GM10266 (cell line): ENCODE measurements at regions not wholly inside any gene's neighbourhood (a gene's known extent, or its start where the extent isn't known, plus 50 kb on each side); places are given as distances from the start of the nearest gene placed in this dataset.

Source experiments
- DNase-seq: peaks from one replicate; pipeline ENCODE4 v3.0.0; 2012; ENCODE audit errors: extremely low spot score
- TF ChIP-seq, protein P1 (sequence below): IDR thresholded peaks from 2 replicates; pipeline ENCODE4 v1.5.1; 2012; ENCODE audit warnings: mild to moderate bottlenecking, low read depth; ENCODE audit not compliant: control insufficient read depth, insufficient read depth; ENCODE audit errors: missing control alignments

DNA sequence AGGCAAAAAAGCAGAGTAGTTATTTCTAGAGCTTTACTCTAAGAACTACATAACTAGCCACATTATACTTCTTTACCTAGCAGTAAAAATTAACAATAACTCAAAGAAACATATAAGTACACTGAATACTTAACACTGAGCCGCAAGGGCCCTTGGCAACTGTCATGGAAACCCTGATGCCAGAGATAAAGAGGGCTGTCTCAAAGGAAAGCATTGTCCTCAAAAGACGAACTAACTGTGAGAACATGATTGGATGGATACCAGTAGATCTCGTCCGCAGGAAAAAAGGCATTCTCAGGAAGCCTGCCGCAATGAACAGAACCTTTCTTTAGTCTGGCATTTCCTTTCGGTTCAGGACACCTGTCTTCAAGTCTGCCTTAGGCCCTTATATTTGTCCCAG is 379.0 kb upstream of the SLC30A5 start:
- TF ChIP-seq, protein P1, sequence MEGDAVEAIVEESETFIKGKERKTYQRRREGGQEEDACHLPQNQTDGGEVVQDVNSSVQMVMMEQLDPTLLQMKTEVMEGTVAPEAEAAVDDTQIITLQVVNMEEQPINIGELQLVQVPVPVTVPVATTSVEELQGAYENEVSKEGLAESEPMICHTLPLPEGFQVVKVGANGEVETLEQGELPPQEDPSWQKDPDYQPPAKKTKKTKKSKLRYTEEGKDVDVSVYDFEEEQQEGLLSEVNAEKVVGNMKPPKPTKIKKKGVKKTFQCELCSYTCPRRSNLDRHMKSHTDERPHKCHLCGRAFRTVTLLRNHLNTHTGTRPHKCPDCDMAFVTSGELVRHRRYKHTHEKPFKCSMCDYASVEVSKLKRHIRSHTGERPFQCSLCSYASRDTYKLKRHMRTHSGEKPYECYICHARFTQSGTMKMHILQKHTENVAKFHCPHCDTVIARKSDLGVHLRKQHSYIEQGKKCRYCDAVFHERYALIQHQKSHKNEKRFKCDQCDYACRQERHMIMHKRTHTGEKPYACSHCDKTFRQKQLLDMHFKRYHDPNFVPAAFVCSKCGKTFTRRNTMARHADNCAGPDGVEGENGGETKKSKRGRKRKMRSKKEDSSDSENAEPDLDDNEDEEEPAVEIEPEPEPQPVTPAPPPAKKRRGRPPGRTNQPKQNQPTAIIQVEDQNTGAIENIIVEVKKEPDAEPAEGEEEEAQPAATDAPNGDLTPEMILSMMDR, result no peak
- DNase-seq, result no peak

DNA sequence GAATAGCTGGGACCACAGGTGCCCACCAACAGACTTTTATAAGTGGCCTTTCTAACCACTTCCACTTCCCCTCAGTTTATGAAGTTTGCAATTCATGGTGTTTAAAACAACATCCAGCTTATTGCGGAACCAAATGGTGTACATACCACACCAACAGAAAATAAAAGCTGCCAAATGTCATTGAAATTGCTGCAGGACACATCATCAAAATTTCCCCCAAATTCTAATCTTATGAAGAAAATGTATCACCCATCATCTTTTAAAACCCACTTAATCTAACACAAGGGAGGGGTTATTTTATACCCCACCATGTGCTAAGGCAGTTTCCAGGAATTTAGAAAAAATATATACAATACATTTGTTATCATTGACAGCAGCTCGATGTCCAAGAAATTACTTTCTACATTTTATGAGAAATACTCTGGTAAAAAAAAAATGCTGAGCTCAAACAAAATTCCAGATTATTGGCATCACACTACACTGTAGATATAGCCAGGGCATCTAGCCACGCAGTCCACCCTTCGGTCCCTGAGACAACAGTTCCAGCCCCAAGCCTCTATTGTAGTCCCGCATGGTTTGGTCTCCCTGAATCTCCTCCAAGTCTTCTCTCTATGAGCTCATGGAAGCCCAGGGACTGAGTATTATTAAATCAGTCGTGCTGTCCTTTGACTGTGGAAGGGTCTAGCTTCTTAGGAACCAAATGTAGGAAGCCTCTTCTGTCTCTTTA is 372.8 kb upstream of the SLC30A5 start:
- no peak for DNase-seq
- TF ChIP-seq, protein P1, result no peak

DNA sequence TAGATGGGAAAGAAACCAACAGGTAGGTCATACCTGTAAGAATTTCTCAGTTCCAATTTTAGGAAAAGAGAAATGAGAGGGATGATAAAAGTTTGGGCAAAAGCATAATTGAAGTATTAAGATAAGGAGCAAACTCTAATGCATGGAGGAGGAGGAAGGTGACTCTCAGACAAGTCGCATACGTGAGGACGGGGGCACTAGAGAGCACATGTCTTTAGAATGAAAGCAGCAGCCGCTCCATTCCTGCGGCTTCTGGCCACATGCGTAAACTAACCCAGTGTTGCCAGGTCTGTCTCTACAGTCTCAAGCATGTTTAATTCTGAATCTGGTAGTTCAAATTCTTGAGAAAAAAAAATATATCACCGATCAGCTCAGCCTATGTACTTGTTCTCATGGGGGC is 371.5 kb upstream of the SLC30A5 start:
- TF ChIP-seq, protein P1, result no peak
- no peak for DNase-seq

DNA sequence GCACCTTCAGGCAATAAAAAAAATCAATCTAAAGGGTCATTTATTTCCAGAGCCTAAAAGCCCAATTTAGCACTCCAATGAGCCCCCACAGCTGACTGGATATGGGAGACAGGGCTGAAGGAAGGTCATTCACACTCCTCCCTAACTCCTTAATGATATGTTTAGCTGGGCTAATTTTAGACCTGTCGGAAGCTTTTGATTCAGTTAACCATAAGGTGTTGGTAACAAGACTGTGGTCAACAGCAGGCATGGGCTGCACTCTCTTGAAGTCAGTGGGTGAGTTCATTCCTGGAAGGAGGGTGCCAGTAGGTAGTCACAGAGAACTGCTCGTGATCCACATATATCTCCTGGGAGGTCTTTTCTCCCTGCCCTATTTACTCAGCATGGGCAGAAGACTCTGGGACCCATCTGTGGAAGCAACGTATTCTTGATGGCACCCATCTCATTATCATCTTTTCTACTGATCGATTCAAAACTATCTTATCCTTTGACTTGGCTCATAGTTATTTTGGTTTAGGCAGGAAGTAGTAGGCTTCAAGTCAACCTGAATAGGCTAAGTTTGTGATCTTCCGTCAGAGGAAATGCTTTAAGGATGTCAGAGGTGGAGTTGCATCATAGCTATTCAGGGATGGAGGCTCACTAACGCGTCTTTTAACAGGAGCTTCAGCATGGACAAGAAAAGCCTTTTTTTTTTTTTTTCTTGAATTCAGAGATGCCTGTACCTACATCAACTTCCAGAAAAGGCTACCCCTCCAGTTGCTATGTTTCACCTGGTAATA is 367.7 kb upstream of the SLC30A5 start:
- no peak for DNase-seq
- TF ChIP-seq, protein P1, result no peak

DNA sequence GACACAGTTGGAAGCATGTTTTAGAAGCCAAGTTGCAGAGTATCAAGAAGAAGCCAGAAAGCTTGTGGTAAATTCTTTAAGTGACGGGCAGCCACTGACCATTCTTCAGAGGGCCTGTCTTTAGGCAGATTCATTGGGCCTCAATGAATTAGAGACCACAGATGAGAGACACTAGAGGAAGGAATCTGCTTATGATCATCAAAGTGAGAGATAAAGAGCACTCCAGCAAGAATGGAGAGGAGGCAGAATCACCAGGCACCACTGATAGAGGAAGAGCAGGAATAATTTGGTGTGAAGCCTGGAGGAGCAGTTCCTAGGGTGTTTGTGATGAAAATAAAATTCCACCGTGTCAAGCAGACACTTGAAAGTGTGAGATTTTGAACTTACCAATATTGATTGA is 365.9 kb upstream of the SLC30A5 start:
- no peak for DNase-seq
- TF ChIP-seq, protein P1, result no peak

DNA sequence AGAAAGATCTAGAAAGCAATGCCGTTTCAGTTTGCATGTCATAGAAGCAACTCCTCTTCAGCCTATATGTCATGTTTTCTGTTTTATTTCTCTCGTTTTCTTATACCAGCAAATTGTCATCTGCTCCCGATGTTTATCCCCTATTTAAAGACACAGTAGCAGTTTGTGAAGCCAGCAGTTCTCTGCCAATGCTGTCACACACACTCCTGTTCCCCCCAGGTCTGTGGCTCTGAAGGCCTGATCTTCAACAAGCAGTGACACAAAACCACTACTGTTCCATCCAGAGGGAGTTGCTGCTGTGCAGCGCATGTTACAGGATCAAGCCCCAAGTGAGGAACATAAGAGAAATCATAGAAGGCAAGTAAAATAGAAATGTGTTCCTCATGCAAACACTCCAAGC is 364.1 kb upstream of the SLC30A5 start:
- TF ChIP-seq, protein P1, result no peak
- no peak for DNase-seq
